ENCODE measurements at regions not wholly inside any gene's neighbourhood (a gene's known extent, or its start where the extent isn't known, plus 50 kb on each side); places are given as distances from the start of the nearest gene placed in this dataset.

- ATAC-seq: no peak
- no peak for TF ChIP-seq SNAI2 (CRISPR knock-in tag; IDR thresholded peaks at IDR 0.05)
- TF ChIP-seq ESRRG (CRISPR knock-in tag; IDR thresholded peaks at IDR 0.05): no peak
- no peak for TF ChIP-seq TCF4 (CRISPR knock-in tag; IDR thresholded peaks at IDR 0.05; ENCODE audit: borderline replicate concordance)
- TF ChIP-seq POU6F1 (CRISPR knock-in tag; IDR thresholded peaks at IDR 0.05; ENCODE audit: borderline replicate concordance, low read depth): no peak
- no peak for TF ChIP-seq ARNTL (CRISPR knock-in tag; IDR thresholded peaks at IDR 0.05; ENCODE audit: borderline replicate concordance, low read depth)
- TF ChIP-seq CREB5 (CRISPR knock-in tag; IDR thresholded peaks at IDR 0.05; ENCODE audit: low read depth): no peak
- no peak for TF ChIP-seq CSRNP3 (CRISPR knock-in tag; IDR thresholded peaks at IDR 0.05)
- TF ChIP-seq TOX (CRISPR knock-in tag; IDR thresholded peaks at IDR 0.05; ENCODE audit: borderline replicate concordance): no peak
These were observed 66.9 kb downstream of the OR2K2 start for GRCh38 chr9:111263116-111263515.

- TF ChIP-seq ESRRG (CRISPR knock-in tag; IDR thresholded peaks at IDR 0.05): no peak
- no peak for TF ChIP-seq TSHZ2 (CRISPR knock-in tag; IDR thresholded peaks at IDR 0.05)
- no peak for TF ChIP-seq ZFP3 (CRISPR knock-in tag; IDR thresholded peaks at IDR 0.05)
- no peak for TF ChIP-seq GLIS3 (CRISPR knock-in tag; IDR thresholded peaks at IDR 0.05)
- TF ChIP-seq SNAI2 (CRISPR knock-in tag; IDR thresholded peaks at IDR 0.05): no peak
These were observed 71.2 kb downstream of the OR2K2 start for GRCh38 chr9:111258875-111259271.

GRCh38 chr9:111258209-111258874 is 71.7 kb downstream of the OR2K2 start:
- no peak for TF ChIP-seq PPARA (CRISPR knock-in tag; IDR thresholded peaks at IDR 0.05; ENCODE audit: borderline replicate concordance)
- TF ChIP-seq TOX (CRISPR knock-in tag; IDR thresholded peaks at IDR 0.05; ENCODE audit: borderline replicate concordance): no peak
- no peak for TF ChIP-seq ZFP30 (CRISPR knock-in tag; IDR thresholded peaks at IDR 0.05)
- no peak for TF ChIP-seq PATZ1 (CRISPR knock-in tag; IDR thresholded peaks at IDR 0.05; ENCODE audit: borderline replicate concordance)
- TF ChIP-seq ZNF565 (CRISPR knock-in tag; conservative IDR thresholded peaks at IDR 0.05; ENCODE audit: low read depth): no peak
- TF ChIP-seq ARNTL (CRISPR knock-in tag; IDR thresholded peaks at IDR 0.05; ENCODE audit: borderline replicate concordance, low read depth): no peak
- TF ChIP-seq BACH2 (CRISPR knock-in tag; IDR thresholded peaks at IDR 0.05; ENCODE audit: borderline replicate concordance): no peak
- TF ChIP-seq CSRNP3 (CRISPR knock-in tag; IDR thresholded peaks at IDR 0.05): no peak
- no peak for TF ChIP-seq TSHZ2 (CRISPR knock-in tag; IDR thresholded peaks at IDR 0.05)
- no peak for TF ChIP-seq TCF4 (CRISPR knock-in tag; IDR thresholded peaks at IDR 0.05; ENCODE audit: borderline replicate concordance)
- TF ChIP-seq ZC3H10 (CRISPR knock-in tag; IDR thresholded peaks at IDR 0.05): no peak
- no peak for TF ChIP-seq ZNF8 (CRISPR knock-in tag; IDR thresholded peaks at IDR 0.05)
- TF ChIP-seq ISL1 (CRISPR knock-in tag; IDR thresholded peaks at IDR 0.05): no peak
- TF ChIP-seq OSR1 (CRISPR knock-in tag; IDR thresholded peaks at IDR 0.05): no peak
- no peak for TF ChIP-seq RARB (CRISPR knock-in tag; IDR thresholded peaks at IDR 0.05)
- no peak for ATAC-seq

More at GRCh38 chr9:111258875-111259271, 71.2 kb downstream of the OR2K2 start:
- no peak for ATAC-seq

Measured in SK-N-SH treated with all-trans-retinoic acid at 6 μM for 48 hours (cell line).